Nephron progenitor cell (in vitro differentiated cells): ENCODE measurements at regions not wholly inside any gene's neighbourhood (a gene's known extent, or its start where the extent isn't known, plus 50 kb on each side); places are given as distances from the start of the nearest gene placed in this dataset.
"Not testable (repeated sequence)": the region's sequence is repeated elsewhere in the genome, so short reads cannot be mapped to it uniquely, and the experiment has no call there.

Source experiments
- DNase-seq: peaks from one replicate; pipeline ENCODE4 v3.0.0; 2021
- H3K27ac Mint-ChIP-seq: 2 replicates; pipeline ENCODE4 v1.8.0; 2021; ENCODE audit warnings: mild to moderate bottlenecking, moderate library complexity, mixed read lengths
- H3K27me3 Mint-ChIP-seq: 2 replicates; pipeline ENCODE4 v1.8.0; 2021; ENCODE audit warnings: mild to moderate bottlenecking, low read depth, mixed read lengths; ENCODE audit not compliant: poor library complexity
- H3K36me3 Mint-ChIP-seq: 2 replicates; pipeline ENCODE4 v1.8.0; 2021; ENCODE audit warnings: low read depth, mixed read lengths
- H3K4me1 Mint-ChIP-seq: 2 replicates; pipeline ENCODE4 v1.8.0; 2021; ENCODE audit warnings: mixed read lengths
- H3K4me3 Mint-ChIP-seq: 2 replicates; pipeline ENCODE4 v1.8.0; 2021; ENCODE audit warnings: mild to moderate bottlenecking, moderate library complexity, mixed read lengths
- H3K9me3 Mint-ChIP-seq: 2 replicates; pipeline ENCODE4 v1.8.0; 2021; ENCODE audit warnings: mild to moderate bottlenecking, moderate library complexity, mixed read lengths
- CTCF ChIP-seq: fragments of 200-600 bp; sonication (generic); IDR thresholded peaks from 2 replicates; pipeline ENCODE4 v1.5.0; 2021; ENCODE audit warnings: antibody characterized with exemption

- Mint-ChIP-seq H3K4me3 (no peak overlapping the region), H3K27me3 (peaks cover 6% of the 10 kb centered on the region), H3K4me1 (no peaks in the 10 kb centered on the region), H3K27ac (no peak overlapping the region), H3K36me3 (no peaks in the 10 kb centered on the region), H3K9me3 (peaks cover 5% of the 10 kb centered on the region)
- no peak for TF ChIP-seq CTCF
- DNase-seq = no peak
These were observed 61.5 kb downstream of the PRDM13 start for GRCh38 chr6:99668036-99668705.

- peaks cover 4% of the 10 kb centered on the region for H3K9me3 Mint-ChIP-seq
- DNase-seq = no peak
- no peaks in the 10 kb centered on the region for H3K4me1 Mint-ChIP-seq
- no peak overlapping the region for H3K27ac Mint-ChIP-seq
- H3K27me3 Mint-ChIP-seq = peaks cover 17% of the 10 kb centered on the region
- no peaks in the 10 kb centered on the region for H3K36me3 Mint-ChIP-seq
- H3K4me3 Mint-ChIP-seq = no peak overlapping the region
- no peak for TF ChIP-seq CTCF
These were observed 83.5 kb downstream of the PRDM13 start for GRCh38 chr6:99689916-99690685.

GRCh38 chr6:99702287-99702686, 95.7 kb downstream of the PRDM13 start:
- H3K4me1 Mint-ChIP-seq, H3K4me3 Mint-ChIP-seq, DNase-seq, H3K36me3 Mint-ChIP-seq, H3K9me3 Mint-ChIP-seq, H3K27me3 Mint-ChIP-seq, H3K27ac Mint-ChIP-seq: not testable (repeated sequence)

- no peaks in the 10 kb centered on the region for H3K36me3 Mint-ChIP-seq
- DNase-seq = no peak
- peaks cover 6% of the 10 kb centered on the region for H3K27me3 Mint-ChIP-seq
- H3K4me1 Mint-ChIP-seq = no peaks in the 10 kb centered on the region
- no peak overlapping the region for H3K4me3 Mint-ChIP-seq
- no peak for TF ChIP-seq CTCF
- H3K27ac Mint-ChIP-seq = no peak overlapping the region
- H3K9me3 Mint-ChIP-seq = no peaks in the 10 kb centered on the region
These were observed 102.4 kb downstream of the PRDM13 start for GRCh38 chr6:99709062-99709461.

- Mint-ChIP-seq H3K27me3 (peaks cover 6% of the 10 kb centered on the region), H3K4me3 (no peak overlapping the region), H3K36me3 (no peaks in the 10 kb centered on the region), H3K4me1 (no peaks in the 10 kb centered on the region), H3K27ac (no peak overlapping the region), H3K9me3 (peaks cover 3% of the 10 kb centered on the region)
- DNase-seq = no peak
- no peak for TF ChIP-seq CTCF
These were observed 104.7 kb downstream of the PRDM13 start for GRCh38 chr6:99711302-99711701.

- H3K36me3 Mint-ChIP-seq = no peaks in the 10 kb centered on the region
- no peak for DNase-seq
- H3K27me3 Mint-ChIP-seq = peaks cover 6% of the 10 kb centered on the region
- no peak overlapping the region for H3K27ac Mint-ChIP-seq
- no peaks in the 10 kb centered on the region for H3K4me1 Mint-ChIP-seq
- peaks cover 10% of the 10 kb centered on the region for H3K9me3 Mint-ChIP-seq
- no peak overlapping the region for H3K4me3 Mint-ChIP-seq
- TF ChIP-seq CTCF = no peak
These were observed 105.3 kb downstream of the PRDM13 start for GRCh38 chr6:99711925-99712324.
